ENCODE measurements at regions not wholly inside any gene's neighbourhood (a gene's known extent, or its start where the extent isn't known, plus 50 kb on each side); places are given as distances from the start of the nearest gene placed in this dataset.

DNA sequence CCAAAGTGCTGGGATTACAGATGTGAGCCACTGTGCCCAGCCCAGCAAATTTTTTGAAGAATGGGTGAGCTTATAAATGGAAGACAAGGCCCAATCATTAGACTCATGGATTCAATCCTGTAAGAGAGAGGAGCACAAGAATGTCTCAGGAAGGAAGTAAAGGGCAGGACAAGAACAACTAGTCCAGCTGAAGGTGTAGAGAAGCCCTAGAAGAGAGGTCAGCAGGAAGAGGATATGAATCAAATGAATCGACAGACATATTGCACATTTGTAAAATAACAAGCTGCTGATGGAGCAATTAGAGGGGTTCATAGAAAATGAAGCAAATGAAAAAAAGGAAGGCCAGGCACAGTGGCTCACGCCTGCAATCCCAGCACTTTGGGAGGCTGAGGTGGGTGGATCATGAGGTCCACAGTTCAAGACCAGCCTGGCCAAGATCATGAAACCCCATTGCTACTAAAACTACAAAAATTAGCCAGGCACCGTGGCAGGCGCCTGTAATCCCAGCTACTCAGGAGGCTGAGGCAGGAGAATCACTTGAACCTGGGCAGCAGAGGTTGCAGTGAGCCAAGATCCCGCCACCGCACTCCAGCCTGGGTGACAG is 74.9 kb downstream of the MIS18A start:
- TF ChIP-seq, protein P1, sequence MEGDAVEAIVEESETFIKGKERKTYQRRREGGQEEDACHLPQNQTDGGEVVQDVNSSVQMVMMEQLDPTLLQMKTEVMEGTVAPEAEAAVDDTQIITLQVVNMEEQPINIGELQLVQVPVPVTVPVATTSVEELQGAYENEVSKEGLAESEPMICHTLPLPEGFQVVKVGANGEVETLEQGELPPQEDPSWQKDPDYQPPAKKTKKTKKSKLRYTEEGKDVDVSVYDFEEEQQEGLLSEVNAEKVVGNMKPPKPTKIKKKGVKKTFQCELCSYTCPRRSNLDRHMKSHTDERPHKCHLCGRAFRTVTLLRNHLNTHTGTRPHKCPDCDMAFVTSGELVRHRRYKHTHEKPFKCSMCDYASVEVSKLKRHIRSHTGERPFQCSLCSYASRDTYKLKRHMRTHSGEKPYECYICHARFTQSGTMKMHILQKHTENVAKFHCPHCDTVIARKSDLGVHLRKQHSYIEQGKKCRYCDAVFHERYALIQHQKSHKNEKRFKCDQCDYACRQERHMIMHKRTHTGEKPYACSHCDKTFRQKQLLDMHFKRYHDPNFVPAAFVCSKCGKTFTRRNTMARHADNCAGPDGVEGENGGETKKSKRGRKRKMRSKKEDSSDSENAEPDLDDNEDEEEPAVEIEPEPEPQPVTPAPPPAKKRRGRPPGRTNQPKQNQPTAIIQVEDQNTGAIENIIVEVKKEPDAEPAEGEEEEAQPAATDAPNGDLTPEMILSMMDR (IDR thresholded peaks at IDR 0.05; ENCODE audit: unreplicated experiment) = no peak
- Mint-ChIP-seq H3K4me3 (ENCODE audit: low read depth, unreplicated experiment) (no peak overlapping the region), H3K27ac (ENCODE audit: unreplicated experiment) (no peak overlapping the region), H3K27me3 (ENCODE audit: unreplicated experiment) (peaks cover 57% of the 10 kb centered on the region), H3K4me1 (ENCODE audit: low read depth, unreplicated experiment) (no peaks in the 10 kb centered on the region), H3K9me3 (ENCODE audit: low read depth, unreplicated experiment) (no peaks in the 10 kb centered on the region), H3K36me3 (ENCODE audit: insufficient read depth, unreplicated experiment) (no peaks in the 10 kb centered on the region)
- intact Hi-C loops (cut with micrococcal nuclease; ENCODE audit: unreplicated experiment) = no loop called here
- BruUV-seq (replicated peaks) = no TSS peak
- CTCF ChIA-PET = no interaction called here
- DNase-seq = no peak

DNA sequence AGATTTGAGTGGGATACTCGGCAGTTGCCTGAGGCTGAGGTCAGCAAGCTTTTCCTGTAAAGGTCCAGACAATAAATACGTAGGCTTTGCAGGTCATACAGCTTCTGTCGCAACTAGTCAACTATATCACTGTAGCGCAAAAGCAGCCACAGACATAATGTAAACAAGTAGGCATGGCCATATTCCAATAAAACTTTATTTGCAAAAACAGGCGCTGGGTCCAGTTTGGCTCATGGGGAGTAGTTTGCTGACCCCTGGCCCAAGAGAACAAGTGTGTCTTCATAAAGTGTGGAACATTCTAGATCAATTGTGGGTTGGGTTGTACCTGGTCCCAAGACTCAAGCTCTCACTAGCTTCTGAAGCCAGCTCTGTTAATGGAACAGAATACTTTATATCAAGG is 78.8 kb downstream of the MIS18A start:
- Mint-ChIP-seq H3K4me3 (ENCODE audit: low read depth, unreplicated experiment) (no peak overlapping the region), H3K27ac (ENCODE audit: unreplicated experiment) (no peak overlapping the region), H3K4me1 (ENCODE audit: low read depth, unreplicated experiment) (no peaks in the 10 kb centered on the region), H3K9me3 (ENCODE audit: low read depth, unreplicated experiment) (no peaks in the 10 kb centered on the region), H3K36me3 (ENCODE audit: insufficient read depth, unreplicated experiment) (no peaks in the 10 kb centered on the region), H3K27me3 (ENCODE audit: unreplicated experiment) (peaks cover 42% of the 10 kb centered on the region)
- TF ChIP-seq, protein P1 (IDR thresholded peaks at IDR 0.05; ENCODE audit: unreplicated experiment) = no peak
- BruUV-seq (replicated peaks) = no TSS peak
- DNase-seq = no peak
- CTCF ChIA-PET = no interaction called here
- intact Hi-C loops (cut with micrococcal nuclease; ENCODE audit: unreplicated experiment) = no loop called here

DNA sequence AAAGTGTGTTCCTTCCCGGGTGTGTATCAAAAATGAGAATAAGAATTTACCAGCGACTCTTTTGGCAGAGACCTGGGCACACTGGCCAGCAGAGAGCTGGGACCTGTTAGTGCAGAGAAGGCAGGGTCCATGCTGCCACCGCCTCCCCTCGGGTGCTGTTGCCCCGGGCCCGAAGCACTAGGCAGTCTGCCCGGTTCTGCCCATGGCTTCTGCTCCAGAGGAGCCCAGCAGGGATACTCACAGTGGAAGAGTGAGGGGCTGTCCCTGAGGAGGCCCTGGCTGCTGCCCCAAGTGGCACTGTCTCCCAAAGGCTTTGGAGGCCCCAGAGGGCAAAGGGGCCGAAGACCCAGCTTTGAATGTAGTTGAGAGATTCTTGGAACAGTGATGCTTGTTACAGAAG is 80.5 kb downstream of the MIS18A start:
- no peaks in the 10 kb centered on the region for H3K9me3 Mint-ChIP-seq (ENCODE audit: low read depth, unreplicated experiment)
- no peak overlapping the region for H3K27ac Mint-ChIP-seq (ENCODE audit: unreplicated experiment)
- intact Hi-C loops (cut with micrococcal nuclease; ENCODE audit: unreplicated experiment) = no loop called here
- no peaks in the 10 kb centered on the region for H3K4me1 Mint-ChIP-seq (ENCODE audit: low read depth, unreplicated experiment)
- no TSS peak for BruUV-seq (replicated peaks)
- H3K36me3 Mint-ChIP-seq (ENCODE audit: insufficient read depth, unreplicated experiment) = no peaks in the 10 kb centered on the region
- CTCF ChIA-PET = no interaction called here
- H3K4me3 Mint-ChIP-seq (ENCODE audit: low read depth, unreplicated experiment) = no peak overlapping the region
- no peak for DNase-seq
- TF ChIP-seq, protein P1 (IDR thresholded peaks at IDR 0.05; ENCODE audit: unreplicated experiment) = no peak
- H3K27me3 Mint-ChIP-seq (ENCODE audit: unreplicated experiment) = peaks cover 31% of the 10 kb centered on the region

DNA sequence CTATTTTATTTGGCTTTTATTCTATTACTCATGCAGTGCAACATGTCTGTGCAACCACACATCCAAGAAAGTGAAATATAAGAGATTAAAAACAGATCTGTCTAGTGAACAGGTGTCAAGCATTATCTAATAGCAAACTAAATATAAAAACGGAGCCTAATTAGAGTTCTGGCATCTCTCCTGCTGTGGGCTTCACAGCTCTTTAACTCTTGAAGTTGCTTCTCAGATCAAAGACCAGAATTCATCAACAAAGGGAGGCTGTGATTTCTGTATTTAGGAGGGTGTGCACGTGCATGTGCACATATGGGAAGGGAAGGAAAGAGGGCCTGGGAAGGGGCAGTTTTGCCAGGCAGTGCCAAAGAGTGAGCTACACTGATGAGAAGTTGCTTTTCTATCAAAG is 81.0 kb downstream of the MIS18A start:
- DNase-seq = no peak
- Mint-ChIP-seq H3K4me1 (ENCODE audit: low read depth, unreplicated experiment) (no peaks in the 10 kb centered on the region), H3K27me3 (ENCODE audit: unreplicated experiment) (peaks cover 29% of the 10 kb centered on the region), H3K27ac (ENCODE audit: unreplicated experiment) (no peak overlapping the region), H3K4me3 (ENCODE audit: low read depth, unreplicated experiment) (no peak overlapping the region), H3K9me3 (ENCODE audit: low read depth, unreplicated experiment) (no peaks in the 10 kb centered on the region), H3K36me3 (ENCODE audit: insufficient read depth, unreplicated experiment) (no peaks in the 10 kb centered on the region)
- no TSS peak for BruUV-seq (replicated peaks)
- intact Hi-C loops (cut with micrococcal nuclease; ENCODE audit: unreplicated experiment) = no loop called here
- TF ChIP-seq, protein P1 (IDR thresholded peaks at IDR 0.05; ENCODE audit: unreplicated experiment) = no peak
- CTCF ChIA-PET = no interaction called here
